Medulla oblongata (tissue), 1 donor: ENCODE measurements at regions not wholly inside any gene's neighbourhood (a gene's known extent, or its start where the extent isn't known, plus 50 kb on each side); places are given as distances from the start of the nearest gene placed in this dataset.

ENCODE experiments used
- DNase-seq: peaks from one replicate; pipeline ENCODE4 v3.0.0-alpha.2; 2015; ENCODE audit errors: extremely low spot score

DNA sequence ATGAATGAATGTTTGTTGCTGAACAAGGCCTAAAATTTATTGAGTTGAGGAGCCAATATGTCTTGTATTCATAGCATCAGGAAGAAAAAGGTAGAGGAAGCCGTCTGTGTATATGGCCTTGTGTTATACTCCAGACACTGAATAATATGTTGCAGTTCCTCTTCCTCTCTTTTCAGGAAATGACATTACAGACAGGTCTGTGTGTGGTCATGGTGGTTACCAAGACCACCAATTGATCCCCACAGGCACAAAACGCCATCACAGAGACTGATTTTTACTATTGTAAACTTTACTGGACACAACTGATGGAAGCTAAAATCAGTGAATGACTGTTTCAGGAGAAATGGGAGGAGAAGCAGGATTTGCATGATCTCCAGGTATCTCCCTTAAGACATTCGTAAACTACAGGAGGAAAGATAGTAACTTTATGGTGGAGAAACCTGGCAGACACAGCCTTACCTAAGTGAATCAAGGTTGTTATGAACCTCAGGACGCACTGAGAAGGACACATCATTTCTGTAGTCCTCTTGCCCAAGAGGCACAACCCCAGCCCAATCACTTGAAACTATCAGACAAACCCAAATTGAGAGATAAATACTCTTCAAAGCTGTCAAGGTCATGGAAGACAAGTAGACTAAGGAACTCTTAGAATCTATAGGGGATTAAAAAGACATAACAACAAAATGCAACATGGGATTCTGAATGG is 334.1 kb upstream of the RGS6 start:
- no peak for DNase-seq

DNA sequence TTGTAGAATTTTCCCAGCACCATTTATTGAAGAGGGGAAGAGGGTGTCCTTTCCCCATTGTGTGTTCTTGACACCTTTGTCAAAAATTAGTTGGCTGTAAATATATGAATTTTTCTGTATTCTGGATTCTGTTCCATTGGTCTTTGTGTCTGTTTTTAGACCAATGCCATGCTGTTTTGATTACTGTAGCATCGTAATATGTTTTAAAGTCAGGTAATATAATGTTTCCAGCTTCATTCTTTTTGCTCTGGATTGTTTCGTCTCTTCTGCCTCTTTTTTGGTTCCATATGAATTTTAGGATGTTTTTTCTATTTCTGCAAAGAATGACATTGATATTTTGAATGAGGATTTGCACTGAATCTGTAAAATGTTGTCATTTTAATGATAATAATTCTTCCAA is 331.9 kb upstream of the RGS6 start:
- no peak for DNase-seq

DNA sequence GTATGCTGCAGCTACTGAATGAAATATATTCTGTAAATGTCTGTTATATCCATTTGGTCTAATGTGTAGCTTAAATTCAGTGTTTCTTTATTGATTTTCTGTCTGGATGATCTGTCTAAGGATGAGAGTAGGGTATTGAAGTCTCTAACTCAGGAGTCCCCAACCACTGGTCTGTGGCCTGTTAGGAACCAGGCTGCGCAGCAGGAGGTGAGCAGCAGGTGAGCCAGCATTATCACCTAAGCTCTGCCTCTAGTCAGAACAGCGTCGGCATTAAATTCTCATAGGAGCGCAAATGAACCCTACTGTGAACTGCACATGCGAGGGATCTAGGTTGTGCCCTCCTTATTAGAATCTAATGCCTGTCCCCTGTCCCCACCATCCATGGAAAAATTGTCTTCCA is 329.7 kb upstream of the RGS6 start:
- DNase-seq = no peak

DNA sequence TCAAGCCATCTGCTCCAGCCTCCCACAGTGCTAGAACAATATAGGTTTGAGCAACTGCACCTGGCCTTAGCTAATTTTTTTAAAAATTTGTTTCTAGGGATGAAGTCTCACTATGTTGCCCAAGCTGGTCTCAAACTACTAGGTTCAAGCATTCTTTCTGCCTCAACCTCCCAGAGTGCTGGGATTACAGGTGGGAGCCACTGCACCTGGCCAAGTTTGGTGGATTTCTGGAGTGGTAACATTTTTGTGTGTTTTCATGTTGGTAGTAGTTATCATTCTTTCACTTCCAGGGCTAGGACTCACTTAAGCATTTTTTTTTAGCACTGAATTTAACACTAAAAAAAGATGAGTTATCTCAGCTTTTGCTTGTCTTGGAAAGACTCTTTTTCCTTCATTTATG is 328.0 kb upstream of the RGS6 start:
- DNase-seq = no peak

DNA sequence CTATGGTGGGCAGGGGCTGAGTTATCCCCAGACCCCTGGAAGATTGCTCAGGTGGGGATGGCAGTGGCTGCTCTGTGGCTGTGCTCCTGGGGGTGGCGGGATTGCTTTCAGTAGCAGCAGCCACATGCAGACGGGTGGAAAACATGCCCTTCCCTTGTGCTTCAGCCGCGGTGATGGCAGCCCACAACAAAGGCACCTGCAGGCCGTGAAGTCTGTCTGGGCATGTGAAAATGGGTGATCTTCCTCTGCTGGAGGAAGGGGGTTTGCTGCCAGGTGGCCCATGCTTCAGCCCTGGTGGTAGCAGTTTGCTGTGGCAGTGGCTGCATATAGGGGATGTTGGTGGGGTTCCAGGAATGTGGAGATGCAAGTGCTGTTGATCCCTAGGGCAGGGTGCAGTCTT is 326.2 kb upstream of the RGS6 start:
- no peak for DNase-seq

DNA sequence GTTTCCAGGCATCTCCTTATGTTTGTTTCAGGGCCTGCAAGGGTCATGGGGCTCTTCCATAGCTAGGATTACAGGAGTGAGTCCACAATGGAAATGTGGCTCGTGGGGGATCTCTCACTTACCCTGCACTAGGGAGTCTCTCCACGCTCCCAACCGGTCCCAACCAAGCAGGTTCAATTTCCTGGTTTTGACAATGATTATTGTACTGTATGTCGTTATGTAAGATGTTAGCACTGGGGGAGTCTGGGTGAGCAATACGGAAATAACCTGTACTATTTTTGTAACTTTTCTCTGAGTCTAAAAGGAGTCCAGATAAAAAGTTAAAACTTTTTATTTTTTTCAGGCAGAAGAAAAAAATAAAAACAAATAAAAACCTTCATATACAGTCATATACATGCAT is 325.7 kb upstream of the RGS6 start:
- DNase-seq = no peak

DNA sequence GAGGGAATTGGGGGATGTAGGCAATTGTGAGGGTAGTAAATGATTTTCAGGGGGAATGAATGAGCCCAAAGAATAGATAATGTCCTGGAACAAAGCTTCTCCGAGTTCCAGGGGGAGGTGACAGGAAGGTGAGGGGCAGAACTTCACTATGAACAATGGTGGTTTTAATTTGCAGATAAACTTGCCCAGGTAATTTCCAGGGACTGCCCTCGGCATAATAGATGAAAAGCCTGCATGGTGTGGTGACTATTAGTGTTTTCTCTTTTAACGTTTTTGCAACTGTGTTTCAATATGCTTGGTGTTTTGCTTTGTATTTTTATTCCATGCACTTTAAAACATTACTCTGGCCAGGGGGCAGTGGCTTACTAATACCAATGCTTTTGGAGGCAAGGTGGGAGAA is 325.2 kb upstream of the RGS6 start:
- no peak for DNase-seq

DNA sequence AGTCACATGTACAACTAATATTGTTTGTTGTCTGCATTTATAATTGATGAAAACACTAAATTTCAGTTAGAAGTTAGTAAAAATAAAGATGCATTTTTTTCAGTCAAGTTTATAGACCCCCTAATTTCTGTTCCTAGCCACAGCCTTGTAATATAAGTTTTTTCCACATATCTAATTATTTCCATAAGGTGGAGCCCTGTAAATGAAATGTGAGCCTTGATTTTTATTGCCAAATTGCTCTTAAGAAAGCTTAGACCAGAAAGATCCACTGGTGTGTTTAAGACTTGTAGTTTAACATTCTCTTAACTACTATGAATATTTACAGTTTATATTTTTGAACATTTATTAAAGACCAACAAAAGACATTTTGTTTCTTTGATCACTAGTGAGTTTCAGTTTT is 322.1 kb upstream of the RGS6 start:
- no peak for DNase-seq

DNA sequence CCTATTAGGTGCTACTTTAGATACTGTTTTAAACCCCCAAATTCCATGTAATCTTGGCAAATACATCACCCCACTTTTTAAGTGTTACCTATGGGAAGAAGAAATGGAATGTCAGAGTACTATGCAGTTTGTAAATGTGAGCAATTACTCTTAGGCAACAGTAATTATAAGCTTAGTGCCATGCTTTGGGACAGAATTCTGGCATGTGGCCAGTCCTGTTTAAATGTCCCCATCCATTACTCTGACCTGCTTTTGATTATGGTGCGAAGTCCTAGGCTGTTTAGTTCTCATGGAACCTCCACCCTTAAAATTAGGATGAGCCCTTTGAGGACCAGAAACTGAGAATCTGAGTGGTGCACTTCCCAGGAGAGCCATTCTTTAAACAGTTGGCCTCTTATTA is 321.4 kb upstream of the RGS6 start:
- DNase-seq = no peak

DNA sequence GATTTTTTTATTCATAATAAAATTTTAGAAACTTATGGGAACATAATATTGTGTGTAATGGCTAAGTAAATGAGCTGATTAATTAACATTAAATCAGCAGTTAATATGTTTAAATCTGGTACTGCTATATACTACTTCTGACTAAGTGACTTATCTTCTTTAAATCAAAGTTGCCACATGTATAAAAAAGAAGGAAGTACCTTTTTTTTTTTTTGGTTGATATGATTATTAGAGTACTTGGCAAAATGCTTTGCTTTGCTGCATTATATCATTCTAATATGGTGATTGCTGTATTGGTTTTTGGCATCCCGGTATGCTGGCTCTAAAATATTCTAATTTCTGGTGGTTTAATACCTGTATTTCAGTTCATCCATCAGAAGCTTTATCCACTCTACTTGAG is 319.1 kb upstream of the RGS6 start:
- no peak for DNase-seq

DNA sequence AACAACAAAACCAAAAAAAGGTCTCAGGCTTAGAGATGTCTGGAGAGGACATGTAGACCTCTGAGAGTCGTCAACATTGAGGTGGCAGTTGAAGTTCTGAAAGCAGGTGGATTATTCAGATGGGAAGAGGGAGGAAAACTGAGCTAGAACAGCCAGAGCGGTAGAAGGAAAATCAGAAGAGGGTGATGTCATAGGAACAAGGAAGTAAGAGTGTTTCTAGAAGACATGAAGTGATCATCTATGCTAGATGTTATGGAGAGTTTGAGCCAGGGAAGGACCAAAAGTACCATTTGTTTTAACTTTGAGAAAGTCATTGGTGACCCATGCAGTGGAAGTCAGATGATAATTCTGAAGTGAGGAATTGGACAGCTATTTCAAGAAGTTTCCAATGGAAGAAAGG is 316.2 kb upstream of the RGS6 start:
- DNase-seq = no peak

DNA sequence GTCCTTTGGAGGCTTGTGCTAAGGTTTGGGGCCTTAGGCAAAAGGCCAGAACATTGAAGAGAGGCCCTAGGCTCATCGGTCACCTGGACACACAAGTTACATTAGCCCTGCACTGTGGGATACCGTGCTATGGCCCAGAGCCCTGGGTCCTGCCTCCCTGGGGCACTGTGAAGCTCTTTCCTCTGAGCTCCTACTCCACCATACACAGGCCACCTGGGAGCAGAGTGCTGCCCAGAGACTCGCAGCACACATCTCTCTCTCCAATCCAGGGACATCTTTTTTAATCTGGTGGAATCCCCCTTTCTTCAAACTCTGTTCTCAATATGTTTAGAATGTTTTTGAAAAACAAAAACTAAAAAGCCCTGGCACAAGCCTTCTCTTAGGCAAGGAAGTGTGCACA is 314.2 kb upstream of the RGS6 start:
- DNase-seq = no peak

DNA sequence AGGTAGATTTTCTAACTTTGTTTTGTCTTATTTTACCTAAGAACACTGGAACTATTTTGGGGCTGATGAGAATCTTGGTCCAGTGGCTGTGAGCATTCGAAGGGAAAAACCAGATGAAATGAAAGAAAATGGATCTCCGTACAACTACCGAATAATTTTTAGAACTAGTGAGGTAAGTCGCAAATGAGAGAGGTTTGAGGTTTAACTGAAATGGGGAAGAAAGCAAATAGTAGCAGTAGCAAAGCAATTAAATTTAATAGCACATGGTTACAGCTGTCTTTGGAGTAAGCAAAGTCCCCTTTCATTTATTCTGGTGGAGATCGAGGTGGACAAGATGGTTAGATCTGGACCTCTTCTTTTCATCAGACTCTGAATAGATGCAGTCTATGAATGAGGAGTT is 313.5 kb upstream of the RGS6 start:
- DNase-seq = no peak

DNA sequence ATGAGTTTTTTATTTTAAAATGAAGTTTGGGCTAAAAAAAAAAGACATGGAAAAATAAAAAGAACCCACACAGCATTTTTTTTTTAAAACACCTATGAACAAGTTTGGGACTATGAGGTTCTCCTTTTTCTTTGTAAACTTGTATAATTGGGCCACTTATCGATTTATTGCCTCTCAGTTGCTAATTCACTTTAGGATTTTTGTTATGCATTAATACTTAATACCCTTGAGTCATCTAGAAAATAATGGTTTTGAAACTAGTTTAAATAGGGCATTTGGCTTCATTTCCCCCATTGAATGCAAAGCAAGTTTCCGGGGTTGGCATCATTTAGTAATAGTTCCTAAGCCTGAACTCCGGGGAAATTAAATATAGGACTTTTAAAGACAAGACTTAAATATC is 312.8 kb upstream of the RGS6 start:
- DNase-seq = no peak

DNA sequence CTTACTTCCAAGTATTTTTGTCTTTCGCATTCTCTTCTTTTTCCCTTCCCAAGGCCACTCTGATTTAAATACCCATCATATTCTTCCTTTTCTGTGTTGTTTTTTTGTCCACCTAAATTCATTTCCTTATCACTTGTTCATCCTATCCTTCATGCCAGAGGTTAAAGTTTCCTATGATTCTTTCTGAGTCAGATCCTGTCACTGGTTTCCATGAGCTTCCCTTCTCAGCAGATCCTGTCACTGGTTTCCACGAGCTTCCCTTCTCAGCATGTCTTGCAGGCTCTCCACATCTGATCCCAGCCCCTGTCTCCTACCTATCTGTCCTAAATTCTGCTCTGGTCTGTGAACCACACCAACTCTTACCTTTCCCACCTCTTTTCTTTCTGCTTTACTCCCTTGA is 311.8 kb upstream of the RGS6 start:
- no peak for DNase-seq

DNA sequence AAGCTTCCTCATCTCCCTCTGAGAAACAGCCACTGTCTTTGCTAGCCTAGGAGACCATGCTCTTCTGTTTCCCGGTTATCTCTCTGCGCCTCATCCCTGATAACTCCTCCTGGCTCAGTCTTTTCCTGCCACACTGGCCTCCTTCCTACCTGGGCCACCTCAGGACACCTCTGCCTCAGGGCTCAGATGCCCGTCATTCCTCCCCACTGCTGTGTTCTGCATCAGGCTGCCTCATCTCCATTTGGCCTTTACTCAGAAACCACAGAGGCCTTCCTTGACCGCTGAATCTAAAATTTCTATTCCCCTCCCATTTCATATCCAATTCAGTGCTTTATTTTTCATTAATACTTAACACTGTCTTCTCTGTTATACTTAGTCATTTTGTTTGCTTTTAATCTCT is 311.0 kb upstream of the RGS6 start:
- DNase-seq = no peak

DNA sequence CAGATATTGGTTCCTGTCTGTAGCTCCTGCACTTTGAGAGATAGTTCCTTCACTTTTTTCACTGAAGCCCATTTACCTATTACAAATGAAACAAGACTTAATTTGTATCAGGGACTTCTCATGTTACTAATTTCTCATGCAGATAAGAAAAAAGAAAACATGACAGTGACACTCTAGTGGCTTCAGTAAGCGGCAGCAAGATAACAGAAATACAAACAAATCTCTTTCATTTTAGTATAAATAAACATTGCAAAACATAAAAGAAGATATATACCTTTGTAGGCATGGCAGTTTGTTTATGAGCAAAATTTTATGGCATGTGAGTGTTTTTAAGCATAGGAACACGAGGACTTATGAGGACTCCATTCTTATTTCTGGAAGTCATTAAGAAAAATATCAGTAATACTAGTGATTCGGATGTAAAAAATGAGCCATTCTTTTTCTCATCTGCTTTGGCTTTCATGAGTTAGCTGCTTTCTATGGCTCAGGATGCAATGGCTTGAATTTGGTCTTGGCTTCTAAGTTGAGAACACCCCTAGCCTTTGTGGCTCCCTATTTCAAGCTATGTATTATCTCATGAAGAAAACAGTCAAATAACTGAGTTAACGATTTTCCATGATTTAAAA is 310.1 kb upstream of the RGS6 start:
- no peak for DNase-seq

DNA sequence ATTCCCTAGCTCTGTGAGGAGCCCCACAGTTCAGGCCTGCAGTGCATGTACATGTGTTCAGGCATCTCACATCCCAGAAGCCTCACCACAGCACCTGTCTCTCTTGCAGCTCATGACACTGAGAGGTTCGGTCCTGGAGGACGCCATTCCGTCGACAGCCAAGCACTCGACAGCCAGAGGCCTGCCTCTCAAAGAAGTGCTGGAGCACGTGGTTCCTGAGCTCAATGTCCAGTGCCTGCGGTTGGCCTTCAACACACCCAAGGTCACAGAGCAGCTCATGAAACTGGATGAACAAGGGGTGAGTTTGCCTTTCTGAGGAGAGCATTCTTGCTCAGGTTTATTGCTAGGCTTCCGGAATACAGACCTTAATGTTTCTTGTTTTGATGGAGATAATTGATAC is 308.3 kb upstream of the RGS6 start:
- no peak for DNase-seq

DNA sequence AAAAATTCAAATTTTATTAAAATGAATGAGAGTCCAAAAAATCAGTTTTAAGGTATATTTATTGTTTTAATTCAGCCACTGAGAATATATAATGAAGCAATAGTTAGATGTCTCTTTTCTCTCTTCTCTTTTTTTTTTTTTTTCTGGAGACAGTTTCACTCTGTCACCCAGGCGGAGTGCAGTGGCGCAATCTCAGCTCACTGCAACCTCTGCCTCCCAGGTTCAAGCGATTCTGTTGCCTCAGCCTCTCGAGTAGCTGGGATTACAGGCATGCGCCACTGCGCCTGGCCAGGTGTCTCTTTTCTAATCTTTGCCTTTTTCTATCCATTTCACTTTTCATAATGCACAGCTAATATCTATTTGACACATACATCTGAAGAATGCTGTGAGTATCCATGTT is 307.1 kb upstream of the RGS6 start:
- DNase-seq = no peak

DNA sequence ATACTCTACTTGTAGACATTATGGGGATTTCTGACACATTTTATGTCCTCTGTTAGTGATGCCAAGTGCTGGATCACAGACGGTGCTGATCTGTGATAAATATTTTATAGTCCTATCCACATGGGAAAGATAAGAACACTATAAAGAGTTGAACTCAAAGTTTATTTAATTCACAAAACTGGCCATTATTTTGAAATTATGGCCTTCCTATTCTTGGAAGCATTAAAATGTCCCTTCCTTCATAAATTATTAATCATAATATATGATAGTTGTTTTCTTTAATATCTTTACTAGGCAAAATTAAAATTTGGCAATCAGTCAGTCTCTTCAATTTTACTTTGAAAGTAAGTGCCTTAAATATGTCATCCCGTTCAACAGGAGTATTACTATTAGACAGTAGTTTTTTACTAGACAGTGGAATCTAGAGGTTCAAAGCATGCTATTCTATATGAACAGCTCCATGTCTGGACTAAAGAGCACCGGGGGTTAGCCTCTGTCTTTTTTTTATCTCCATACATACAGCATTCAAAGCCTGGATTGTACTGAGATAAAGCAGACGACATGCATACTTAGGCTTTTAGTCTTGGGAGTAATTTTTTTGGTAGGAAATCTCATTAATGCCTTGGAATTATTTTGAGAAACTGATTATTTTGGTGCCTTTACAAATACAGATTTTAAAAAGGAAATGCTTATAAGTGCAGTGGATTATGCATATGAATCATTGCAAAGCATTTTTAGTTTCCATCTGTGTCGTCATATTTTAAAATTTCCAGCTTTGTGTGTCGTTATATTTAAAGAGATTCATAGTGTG is 306.1 kb upstream of the RGS6 start:
- no peak for DNase-seq

DNA sequence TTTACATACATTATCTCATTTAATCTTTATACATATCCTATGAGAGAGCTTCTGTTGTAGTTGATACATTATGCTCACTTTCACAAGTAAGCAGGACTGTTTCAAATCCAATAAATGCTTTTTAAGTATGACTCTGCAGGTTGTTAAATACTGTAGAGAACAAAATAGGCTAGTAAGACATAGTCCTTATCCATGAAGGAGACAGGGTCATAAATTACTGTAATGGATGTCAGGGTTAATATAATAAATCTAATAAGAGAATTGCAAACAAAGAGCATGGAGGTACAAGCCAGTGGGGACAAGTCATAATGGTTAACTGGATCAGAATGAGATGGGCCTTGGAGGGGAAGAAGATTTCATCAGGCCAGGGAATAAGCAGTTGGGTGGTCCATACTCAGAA is 303.8 kb upstream of the RGS6 start:
- DNase-seq = no peak

DNA sequence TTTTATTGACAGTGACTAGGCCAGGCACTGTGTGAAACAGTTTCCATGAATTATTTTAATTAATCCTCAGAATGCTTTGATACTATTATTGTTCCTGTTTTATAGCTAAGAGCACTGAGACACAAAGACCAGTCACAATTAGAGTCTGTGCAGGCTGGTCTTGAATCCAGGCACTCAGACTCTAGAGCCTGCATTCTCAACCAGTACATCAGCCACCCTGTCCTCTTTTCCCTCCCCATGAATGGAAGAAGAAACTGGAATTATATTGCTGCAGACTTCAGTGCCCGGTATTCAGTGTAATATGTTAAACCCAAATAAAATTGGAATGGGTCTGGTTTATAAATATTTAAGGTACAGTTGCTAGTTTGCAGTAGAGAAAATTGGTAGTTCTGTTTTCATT is 303.0 kb upstream of the RGS6 start:
- DNase-seq = no peak

DNA sequence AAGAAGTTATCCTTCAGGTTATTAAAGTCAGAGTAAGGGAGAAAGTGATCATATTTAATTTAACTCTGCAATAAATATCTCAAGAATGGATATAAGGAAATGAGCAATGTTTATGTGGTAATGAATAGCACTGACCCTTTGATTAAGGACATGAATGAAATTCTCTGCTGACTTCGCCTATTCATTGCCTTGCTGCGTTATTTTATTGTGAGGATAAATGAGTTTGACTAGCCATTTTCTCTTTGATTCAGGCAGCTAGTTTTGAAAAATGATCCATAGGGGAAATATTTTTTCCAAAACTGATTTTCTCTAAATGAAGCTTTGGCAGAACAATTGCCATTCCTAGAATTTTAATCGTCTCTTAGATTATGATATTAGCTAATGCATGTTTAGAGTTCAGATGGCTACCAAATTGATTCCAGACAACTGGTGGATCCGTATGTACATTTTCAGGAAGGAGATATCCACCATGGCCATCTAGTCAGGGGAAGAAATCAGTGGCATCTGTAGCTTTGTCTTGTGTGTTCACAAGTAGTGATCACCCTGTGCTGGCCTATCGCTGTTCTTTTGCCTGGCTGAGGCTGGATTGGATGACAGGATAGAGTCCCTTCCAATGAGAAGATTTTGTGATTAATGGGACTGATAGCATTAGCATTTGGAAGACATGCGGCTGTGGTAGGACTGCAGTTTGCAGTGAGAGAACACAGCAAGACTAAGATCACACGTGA is 302.3 kb upstream of the RGS6 start:
- DNase-seq = no peak
